Hepatocyte (in vitro differentiated cells): ENCODE measurements at regions not wholly inside any gene's neighbourhood (a gene's known extent, or its start where the extent isn't known, plus 50 kb on each side); places are given as distances from the start of the nearest gene placed in this dataset.

Source experiments
- CTCF ChIP-seq: fragments of 200-600 bp; sonication (generic); IDR thresholded peaks from 2 replicates; pipeline ENCODE4 v1.5.1; 2016; ENCODE audit warnings: antibody characterized with exemption, mild to moderate bottlenecking; ENCODE audit not compliant: poor library complexity
- EZH2phosphoT487 ChIP-seq: fragments of 200-600 bp; sonication (generic); IDR thresholded peaks from one replicate; pipeline ENCODE4 v1.6.1; 2018; ENCODE audit warnings: antibody characterized with exemption, mild to moderate bottlenecking, low read depth, moderate library complexity; ENCODE audit not compliant: unreplicated experiment, severe bottlenecking

- TF ChIP-seq CTCF (no peak), EZH2phosphoT487 (no peak)
Measured at GRCh38 chr13:78820541-78820940, 161.6 kb upstream of the OBI1 start.
